ENCODE measurements at regions not wholly inside any gene's neighbourhood (a gene's known extent, or its start where the extent isn't known, plus 50 kb on each side); places are given as distances from the start of the nearest gene placed in this dataset.
"Not testable (repeated sequence)": the region's sequence is repeated elsewhere in the genome, so short reads cannot be mapped to it uniquely, and the experiment has no call there.

DNA sequence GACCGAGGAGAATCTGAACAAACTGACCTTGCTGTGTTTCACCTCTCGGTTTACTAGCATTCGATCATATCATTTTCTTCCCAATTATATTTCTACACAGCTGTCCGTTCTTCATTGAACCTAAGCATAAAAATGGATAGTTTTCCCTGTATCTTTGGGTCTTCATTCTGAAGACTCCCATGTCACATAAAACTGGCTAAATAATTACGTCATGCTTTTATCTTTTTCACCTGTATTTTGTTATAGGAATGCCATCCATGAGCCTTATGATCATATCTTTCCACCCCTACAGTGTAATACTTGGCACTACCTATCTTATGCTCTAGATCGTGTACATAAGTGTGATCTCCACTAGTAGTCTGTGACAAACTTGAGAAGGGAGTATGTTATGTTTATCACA, 456.1 kb downstream of the FGF13 start:
- WGBS (ENCODE audit: insufficient coverage), result 80% methylated on average over 2 of the region's 6 CpGs
- Histone ChIP-seq H4K20me1 (ENCODE audit: control insufficient read depth, insufficient read depth, low read length, poor library complexity, severe bottlenecking) (no peaks in the 10 kb centered on the region), H2AFZ (ENCODE audit: insufficient read depth, low read depth, low read length, poor library complexity, severe bottlenecking) (no peak overlapping the region), H3K27me3 (replicated peaks in 1 of 4; ENCODE audit: control extremely low read depth in 1 of 4, control insufficient read depth in 3 of 4, insufficient read depth in 4 of 4, low read length in 3 of 4) (no peaks in the 10 kb centered on the region), H3K9ac (ENCODE audit: low read length) (no peak overlapping the region), H3K4me1 (ENCODE audit: control insufficient read depth in 2 of 2, insufficient read depth in 2 of 2, low read length in 2 of 2) (no peaks in the 10 kb centered on the region), H3K79me2 (ENCODE audit: control insufficient read depth, insufficient read depth, low read length) (no peaks in the 10 kb centered on the region), H3K9me3 (ENCODE audit: control extremely low read depth in 1 of 3, control insufficient read depth in 2 of 3, insufficient read depth in 1 of 3, low read length in 2 of 3) (no peaks in the 10 kb centered on the region), H3K36me3 (replicated peaks in 1 of 2; ENCODE audit: control extremely low read depth in 1 of 2, control insufficient read depth in 1 of 2, extremely low read depth in 1 of 2, insufficient read depth in 2 of 2, low read length in 1 of 2) (no peaks in the 10 kb centered on the region), H3K4me2 (replicated peaks; ENCODE audit: low read depth, low read length, poor library complexity, severe bottlenecking) (no peak overlapping the region), H3K27ac (ENCODE audit: low read length in 2 of 2) (no peak overlapping the region), H3K4me3 (ENCODE audit: control extremely low read depth in 1 of 5, extremely low read depth in 1 of 5, insufficient read depth in 1 of 5, low read depth in 2 of 5, low read length in 4 of 5) (no peak overlapping the region)
- Mint-ChIP-seq H3K9me3 (ENCODE audit: insufficient read depth) (no peaks in the 10 kb centered on the region), H3K27me3 (no peaks in the 10 kb centered on the region), H3K27ac (no peak overlapping the region), H3K4me1 (no peaks in the 10 kb centered on the region), H3K4me3 (no peak overlapping the region)
- ATAC-seq (ENCODE audit: low read depth) (no peak), DNase-seq (no peak)
- POLR2A ChIA-PET, result no interaction called here
- intact Hi-C loops (cut with micrococcal nuclease), result no loop called here
- CTCF ChIA-PET, result no interaction called here
- TF ChIP-seq, protein P1, sequence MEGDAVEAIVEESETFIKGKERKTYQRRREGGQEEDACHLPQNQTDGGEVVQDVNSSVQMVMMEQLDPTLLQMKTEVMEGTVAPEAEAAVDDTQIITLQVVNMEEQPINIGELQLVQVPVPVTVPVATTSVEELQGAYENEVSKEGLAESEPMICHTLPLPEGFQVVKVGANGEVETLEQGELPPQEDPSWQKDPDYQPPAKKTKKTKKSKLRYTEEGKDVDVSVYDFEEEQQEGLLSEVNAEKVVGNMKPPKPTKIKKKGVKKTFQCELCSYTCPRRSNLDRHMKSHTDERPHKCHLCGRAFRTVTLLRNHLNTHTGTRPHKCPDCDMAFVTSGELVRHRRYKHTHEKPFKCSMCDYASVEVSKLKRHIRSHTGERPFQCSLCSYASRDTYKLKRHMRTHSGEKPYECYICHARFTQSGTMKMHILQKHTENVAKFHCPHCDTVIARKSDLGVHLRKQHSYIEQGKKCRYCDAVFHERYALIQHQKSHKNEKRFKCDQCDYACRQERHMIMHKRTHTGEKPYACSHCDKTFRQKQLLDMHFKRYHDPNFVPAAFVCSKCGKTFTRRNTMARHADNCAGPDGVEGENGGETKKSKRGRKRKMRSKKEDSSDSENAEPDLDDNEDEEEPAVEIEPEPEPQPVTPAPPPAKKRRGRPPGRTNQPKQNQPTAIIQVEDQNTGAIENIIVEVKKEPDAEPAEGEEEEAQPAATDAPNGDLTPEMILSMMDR (IDR thresholded peaks at IDR 0.05), result no peak
- TF ChIP-seq EZH2 (IDR thresholded peaks at IDR 0.05; ENCODE audit: borderline replicate concordance, insufficient read depth, low read depth, low read length, poor library complexity, severe bottlenecking), result no peak

DNA sequence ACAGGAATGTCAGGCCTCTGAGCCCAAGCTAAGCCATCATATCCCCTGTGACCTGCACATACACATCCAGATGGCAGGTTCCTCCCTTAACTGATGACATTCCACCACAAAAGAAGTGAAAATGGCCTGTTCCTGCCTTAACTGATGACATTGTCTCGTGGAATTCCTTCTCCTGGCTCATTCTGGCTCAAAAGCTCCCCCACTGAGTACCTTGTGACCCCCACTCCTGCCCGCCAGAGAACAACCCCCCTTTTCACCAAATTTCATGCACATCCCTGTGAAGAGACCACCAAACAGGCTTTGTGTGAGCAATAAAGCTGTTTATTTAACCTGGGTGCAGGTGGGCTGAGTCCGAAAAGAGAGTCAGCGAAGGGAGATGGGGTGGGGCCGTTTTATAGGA, 447.4 kb downstream of the FGF13 start:
- WGBS (ENCODE audit: insufficient coverage), result no CpG with 5 or more reads among the region's 5 CpGs
- H3K9ac ChIP-seq (ENCODE audit: low read length); DNase-seq; ATAC-seq (ENCODE audit: low read depth); H3K4me2 ChIP-seq (replicated peaks; ENCODE audit: low read depth, low read length, poor library complexity, severe bottlenecking); H4K20me1 ChIP-seq (ENCODE audit: control insufficient read depth, insufficient read depth, low read length, poor library complexity, severe bottlenecking); H3K9me3 Mint-ChIP-seq (ENCODE audit: insufficient read depth); H3K27ac Mint-ChIP-seq; H3K4me1 Mint-ChIP-seq; H3K27me3 ChIP-seq (replicated peaks in 1 of 4; ENCODE audit: control extremely low read depth in 1 of 4, control insufficient read depth in 3 of 4, insufficient read depth in 4 of 4, low read length in 3 of 4); H3K4me1 ChIP-seq (ENCODE audit: control insufficient read depth in 2 of 2, insufficient read depth in 2 of 2, low read length in 2 of 2); H3K4me3 Mint-ChIP-seq; H3K9me3 ChIP-seq (ENCODE audit: control extremely low read depth in 1 of 3, control insufficient read depth in 2 of 3, insufficient read depth in 1 of 3, low read length in 2 of 3); H3K4me3 ChIP-seq (ENCODE audit: control extremely low read depth in 1 of 5, extremely low read depth in 1 of 5, insufficient read depth in 1 of 5, low read depth in 2 of 5, low read length in 4 of 5); CTCF ChIA-PET; H3K27me3 Mint-ChIP-seq; intact Hi-C loops (cut with micrococcal nuclease); H3K79me2 ChIP-seq (ENCODE audit: control insufficient read depth, insufficient read depth, low read length); H3K27ac ChIP-seq (ENCODE audit: low read length in 2 of 2); H2AFZ ChIP-seq (ENCODE audit: insufficient read depth, low read depth, low read length, poor library complexity, severe bottlenecking); POLR2A ChIA-PET; H3K36me3 ChIP-seq (replicated peaks in 1 of 2; ENCODE audit: control extremely low read depth in 1 of 2, control insufficient read depth in 1 of 2, extremely low read depth in 1 of 2, insufficient read depth in 2 of 2, low read length in 1 of 2): not testable (repeated sequence)
